Liver (tissue), 8 donors: ENCODE measurements at regions not wholly inside any gene's neighbourhood (a gene's known extent, or its start where the extent isn't known, plus 50 kb on each side); places are given as distances from the start of the nearest gene placed in this dataset.

Experiments
- DNase-seq: peaks from one replicate; pipeline ENCODE4 v3.0.0-alpha.2; 2017; ENCODE audit warnings: low spot score
- H3K27ac ChIP-seq, 2 donors: one replicate each; pipeline ENCODE4 v1.7.0; 2013; ENCODE audit warnings: inconsistent platforms in 2 of 2, low read length in 2 of 2, control low read depth in 1 of 2, low read depth in 1 of 2, mild to moderate bottlenecking in 1 of 2
- H3K27me3 ChIP-seq, 4 donors: one replicate each; pipeline versions ENCODE4 v1.6.1 to v1.7.0; 2013; ENCODE audit warnings: low read length in 3 of 4, inconsistent platforms in 1 of 4, mild to moderate bottlenecking in 1 of 4, moderate library complexity in 1 of 4; ENCODE audit not compliant: control insufficient read depth in 4 of 4, insufficient read depth in 4 of 4
- H3K36me3 ChIP-seq, 4 donors: one replicate each; pipeline versions ENCODE4 v1.6.1 to v1.7.0; 2013; ENCODE audit warnings: low read length in 3 of 4, mild to moderate bottlenecking in 3 of 4, low read depth in 1 of 4, moderate library complexity in 1 of 4; ENCODE audit not compliant: control insufficient read depth in 4 of 4, insufficient read depth in 3 of 4
- H3K4me1 ChIP-seq, 4 donors: one replicate each; pipeline versions ENCODE4 v1.6.1 to v1.7.0; 2013; ENCODE audit warnings: low read length in 3 of 4, mild to moderate bottlenecking in 3 of 4, moderate library complexity in 1 of 4; ENCODE audit not compliant: control insufficient read depth in 4 of 4, insufficient read depth in 4 of 4
- H3K4me3 ChIP-seq, 3 donors: one replicate each; pipeline versions ENCODE4 v1.6.1 to v1.7.0; 2013; ENCODE audit warnings: low read length in 3 of 3, control low read depth in 1 of 3, low read depth in 1 of 3, mild to moderate bottlenecking in 1 of 3
- H3K9ac ChIP-seq, 2 donors: one replicate each; pipeline ENCODE4 v1.7.0; 2013; ENCODE audit warnings: low read length in 2 of 2, mild to moderate bottlenecking in 2 of 2, moderate library complexity in 2 of 2, control low read depth in 1 of 2, low read depth in 1 of 2
- H3K9me3 ChIP-seq, 4 donors: one replicate each; pipeline versions ENCODE4 v1.6.1 to v1.7.0; 2013; ENCODE audit warnings: low read length in 3 of 4; ENCODE audit not compliant: control insufficient read depth in 4 of 4
- ATF3 ChIP-seq: IDR thresholded peaks from 2 replicates; pipeline ENCODE4 v1.6.1; 2016; ENCODE audit warnings: antibody characterized with exemption
- CTCF ChIP-seq: fragments of 150-350 bp; IDR thresholded peaks from 2 replicates; pipeline ENCODE4 v1.5.1; 2017; ENCODE audit warnings: improper control_type of control experiment, low read depth, low read length; ENCODE audit not compliant: missing input control
- EGR1 ChIP-seq, 2 donors: IDR thresholded peaks; 2 replicates each; pipeline ENCODE4 v1.6.1; 2016 to 2018; ENCODE audit warnings: antibody characterized with exemption in 2 of 2, low read depth in 2 of 2
- FOXA2 ChIP-seq: IDR thresholded peaks from 2 replicates; pipeline ENCODE4 v1.6.1; 2016; ENCODE audit warnings: antibody characterized with exemption
- GABPA ChIP-seq, 2 donors: IDR thresholded peaks in 1 of 2; conservative IDR thresholded peaks in 1 of 2; 2 replicates each; pipeline ENCODE4 v1.6.1; 2016; ENCODE audit warnings: antibody characterized with exemption in 2 of 2, mild to moderate bottlenecking in 1 of 2, moderate library complexity in 1 of 2
- HNF4A ChIP-seq, 2 donors: conservative IDR thresholded peaks; 2 replicates each; pipeline ENCODE4 v1.6.1; 2016; ENCODE audit warnings: antibody characterized with exemption in 2 of 2, mild to moderate bottlenecking in 2 of 2
- HNF4G ChIP-seq: IDR thresholded peaks from 2 replicates; pipeline ENCODE4 v1.6.1; 2016; ENCODE audit warnings: antibody characterized with exemption
- JUND ChIP-seq, 2 donors: IDR thresholded peaks; 2 replicates each; pipeline ENCODE4 v1.6.1; 2016; ENCODE audit warnings: antibody characterized with exemption in 2 of 2
- NR2F2 ChIP-seq: IDR thresholded peaks from 2 replicates; pipeline ENCODE4 v1.6.1; 2016; ENCODE audit warnings: antibody characterized with exemption
- RAD21 ChIP-seq, 2 donors: IDR thresholded peaks; 2 replicates each; pipeline ENCODE4 v1.6.1; 2016; ENCODE audit warnings: antibody characterized with exemption in 2 of 2, mild to moderate bottlenecking in 2 of 2
- REST ChIP-seq: IDR thresholded peaks from 2 replicates; pipeline ENCODE4 v1.6.1; 2016; ENCODE audit warnings: antibody characterized with exemption, mild to moderate bottlenecking
- RXRA ChIP-seq, 2 donors: IDR thresholded peaks; 2 replicates each; pipeline ENCODE4 v1.6.1; 2017 to 2018; ENCODE audit warnings: antibody characterized with exemption in 2 of 2, mild to moderate bottlenecking in 1 of 2
- SP1 ChIP-seq: IDR thresholded peaks from 2 replicates; pipeline ENCODE4 v1.6.1; 2018; ENCODE audit warnings: antibody characterized with exemption, mild to moderate bottlenecking
- YY1 ChIP-seq: IDR thresholded peaks from 2 replicates; pipeline ENCODE4 v1.6.1; 2016; ENCODE audit warnings: antibody characterized with exemption, mild to moderate bottlenecking
- WGBS: extraction: QIAGEN DNeasy Blood & Tissue Kit; methylation state at CpG from one replicate; pipeline ENCODE4 v1.1.7; 2013; 5-methylcytosine and 5-hydroxymethylcytosine counted together
- TF ChIP-seq, protein P1 (sequence below): IDR thresholded peaks from 2 replicates; pipeline ENCODE4 v1.6.1; 2016; ENCODE audit warnings: antibody characterized with exemption
- TF ChIP-seq, protein P2 (sequence below): IDR thresholded peaks from 2 replicates; pipeline ENCODE4 v1.6.1; 2016; ENCODE audit warnings: antibody characterized with exemption
- donor health status: healthy.
- donor health status: healthy.
- donor health status: healthy.
- donor health status: healthy.
- donor health status: healthy.

GRCh38 chr20:16201191-16201590, 372.1 kb downstream of the KIF16B start:
- TF ChIP-seq YY1 (no peak), NR2F2 (no peak), GABPA (IDR thresholded peaks at IDR 0.05 in 1 of 2, conservative IDR thresholded peaks at IDR 0.05 in 1 of 2) (no peak), SP1 (no peak), CTCF (no peak), RXRA (IDR thresholded peaks at IDR 0.05) (no peak), HNF4G (no peak), JUND (IDR thresholded peaks at IDR 0.05) (no peak), ATF3 (no peak), FOXA2 (no peak), HNF4A (conservative IDR thresholded peaks at IDR 0.05) (no peak), REST (no peak), EGR1 (IDR thresholded peaks at IDR 0.05; ENCODE audit: low read depth in 2 of 2) (no peak)
- TF ChIP-seq, protein P1, sequence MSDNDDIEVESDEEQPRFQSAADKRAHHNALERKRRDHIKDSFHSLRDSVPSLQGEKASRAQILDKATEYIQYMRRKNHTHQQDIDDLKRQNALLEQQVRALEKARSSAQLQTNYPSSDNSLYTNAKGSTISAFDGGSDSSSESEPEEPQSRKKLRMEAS, result no peak
- TF ChIP-seq, protein P2, sequence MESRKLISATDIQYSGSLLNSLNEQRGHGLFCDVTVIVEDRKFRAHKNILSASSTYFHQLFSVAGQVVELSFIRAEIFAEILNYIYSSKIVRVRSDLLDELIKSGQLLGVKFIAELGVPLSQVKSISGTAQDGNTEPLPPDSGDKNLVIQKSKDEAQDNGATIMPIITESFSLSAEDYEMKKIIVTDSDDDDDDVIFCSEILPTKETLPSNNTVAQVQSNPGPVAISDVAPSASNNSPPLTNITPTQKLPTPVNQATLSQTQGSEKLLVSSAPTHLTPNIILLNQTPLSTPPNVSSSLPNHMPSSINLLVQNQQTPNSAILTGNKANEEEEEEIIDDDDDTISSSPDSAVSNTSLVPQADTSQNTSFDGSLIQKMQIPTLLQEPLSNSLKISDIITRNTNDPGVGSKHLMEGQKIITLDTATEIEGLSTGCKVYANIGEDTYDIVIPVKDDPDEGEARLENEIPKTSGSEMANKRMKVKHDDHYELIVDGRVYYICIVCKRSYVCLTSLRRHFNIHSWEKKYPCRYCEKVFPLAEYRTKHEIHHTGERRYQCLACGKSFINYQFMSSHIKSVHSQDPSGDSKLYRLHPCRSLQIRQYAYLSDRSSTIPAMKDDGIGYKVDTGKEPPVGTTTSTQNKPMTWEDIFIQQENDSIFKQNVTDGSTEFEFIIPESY, result no peak
- Histone ChIP-seq H3K27me3 (no peaks in the 10 kb centered on the region), H3K36me3 (no peaks in the 10 kb centered on the region), H3K4me3 (no peak overlapping the region), H3K9ac (no peak overlapping the region), H3K9me3 (peaks cover 0 to 2% (median 0%) of the 10 kb centered on the region in 4 donors), H3K27ac (no peak overlapping the region), H3K4me1 (no peaks in the 10 kb centered on the region)
- no peak for DNase-seq
- WGBS, result 97% methylated on average over 4 of the region's 4 CpGs

DNA sequence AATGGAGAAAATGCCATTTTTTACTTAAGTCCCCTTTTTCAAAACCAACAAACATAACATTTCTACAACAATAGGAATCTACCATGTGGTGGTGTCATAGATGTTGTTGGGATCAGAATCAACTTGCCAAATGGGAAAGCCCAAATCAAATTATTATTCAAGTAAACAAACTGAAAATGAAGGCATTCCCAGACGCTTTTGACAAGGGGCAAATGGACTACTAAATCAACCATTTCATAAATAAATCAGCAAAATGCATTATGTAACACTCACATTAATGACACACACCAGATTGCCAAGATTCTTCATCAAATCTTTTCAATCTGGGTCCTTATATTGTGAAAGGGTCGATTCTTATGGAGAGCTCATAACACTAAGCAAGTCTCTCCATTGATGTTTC, 375.6 kb downstream of the KIF16B start:
- no peak for DNase-seq
- Histone ChIP-seq H3K36me3 (no peaks in the 10 kb centered on the region), H3K27me3 (no peaks in the 10 kb centered on the region), H3K4me3 (no peak overlapping the region), H3K4me1 (no peaks in the 10 kb centered on the region), H3K9me3 (peaks cover 0 to 2% (median 0%) of the 10 kb centered on the region in 4 donors), H3K27ac (no peak overlapping the region), H3K9ac (no peak overlapping the region)
- 74% methylated on average over 2 of the region's 2 CpGs for WGBS
- TF ChIP-seq NR2F2 (no peak), RAD21 (IDR thresholded peaks at IDR 0.05) (no peak), GABPA (IDR thresholded peaks at IDR 0.05 in 1 of 2, conservative IDR thresholded peaks at IDR 0.05 in 1 of 2) (no peak), ATF3 (no peak), EGR1 (IDR thresholded peaks at IDR 0.05; ENCODE audit: low read depth in 2 of 2) (no peak), REST (no peak), FOXA2 (no peak), HNF4A (conservative IDR thresholded peaks at IDR 0.05) (no peak), HNF4G (no peak), RXRA (IDR thresholded peaks at IDR 0.05) (no peak), SP1 (no peak), JUND (IDR thresholded peaks at IDR 0.05) (no peak)
- TF ChIP-seq, protein P1, result no peak
- TF ChIP-seq, protein P2, result no peak
